HG03095 (cell line): ENCODE measurements at regions not wholly inside any gene's neighbourhood (a gene's known extent, or its start where the extent isn't known, plus 50 kb on each side); places are given as distances from the start of the nearest gene placed in this dataset.
"Not testable (repeated sequence)": the region's sequence is repeated elsewhere in the genome, so short reads cannot be mapped to it uniquely, and the experiment has no call there.

Experiments used
- ATAC-seq: cut with Tn5 transposase; IDR thresholded peaks from one replicate; pipeline ENCODE4 v1.9.1; 2021; ENCODE audit warnings: moderate library complexity; ENCODE audit not compliant: unreplicated experiment

DNA sequence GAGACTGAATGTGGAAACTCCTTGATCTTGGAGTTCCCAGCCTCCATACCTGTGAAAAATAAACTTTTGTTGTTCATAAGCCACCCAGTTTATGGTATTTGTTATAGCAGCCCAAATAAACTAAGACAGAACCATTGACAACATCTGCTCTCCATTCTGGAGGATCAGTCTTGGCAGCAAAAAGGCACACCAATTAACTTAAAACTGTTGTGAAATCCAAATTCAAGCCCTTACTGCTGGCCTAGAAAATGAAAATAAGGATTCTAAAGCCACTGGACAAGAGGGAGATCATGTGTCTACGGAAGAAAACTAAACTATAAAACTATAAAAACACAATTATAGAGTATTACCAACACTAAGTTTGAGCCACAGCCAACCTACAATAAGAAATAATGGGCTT, 172.1 kb upstream of the RNPC3 start:
- no peak for ATAC-seq

DNA sequence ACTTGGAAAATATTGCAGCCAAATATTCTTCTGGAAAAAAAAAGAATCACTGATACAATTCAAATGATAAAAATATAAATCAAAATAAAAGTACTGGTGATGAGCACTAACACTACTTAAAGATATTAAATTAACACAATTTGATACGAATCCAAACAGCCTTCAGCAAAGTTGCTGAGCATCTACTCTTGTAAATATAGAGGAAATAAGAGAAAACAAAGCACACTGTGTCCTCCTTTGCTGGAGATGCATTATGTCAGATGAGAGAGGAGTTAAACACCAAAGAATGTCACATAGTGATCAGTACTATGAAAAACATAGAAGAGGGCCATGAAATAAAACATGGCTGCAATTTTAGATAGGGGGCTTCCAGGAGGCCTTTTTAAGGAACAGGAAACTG, 177.4 kb upstream of the RNPC3 start:
- ATAC-seq = no peak

- ATAC-seq = no peak
Observed at GRCh38 chr1:103344930-103345329, 180.6 kb upstream of the RNPC3 start.

DNA sequence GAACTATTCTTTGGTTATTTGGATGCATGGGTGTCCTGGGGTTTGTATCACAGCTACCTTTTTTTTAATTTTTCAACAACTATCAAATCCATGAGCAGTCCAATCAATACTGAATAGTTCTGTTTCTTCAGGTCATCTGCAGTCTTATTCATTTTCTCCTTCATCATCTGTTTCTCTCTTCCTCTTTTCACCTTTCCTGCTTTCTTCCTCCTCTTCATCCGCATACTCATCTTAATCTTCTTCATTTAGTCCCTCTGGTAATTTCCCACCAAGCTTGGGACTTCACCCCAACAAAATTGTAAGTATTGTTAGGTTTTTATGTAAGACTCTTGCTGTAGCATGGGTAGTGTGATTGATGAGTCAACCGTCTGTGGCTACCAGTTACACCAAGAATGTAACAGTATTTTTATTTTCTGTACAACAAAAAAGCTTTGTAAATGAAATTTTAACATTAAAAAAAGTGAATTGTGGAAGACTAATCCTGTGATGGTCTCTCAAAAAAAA, 184.1 kb upstream of the RNPC3 start:
- ATAC-seq = no peak

- ATAC-seq = no peak
Observed at GRCh38 chr1:103337779-103338178, 187.7 kb upstream of the RNPC3 start.

- no peak for ATAC-seq
Observed at GRCh38 chr1:103336408-103336807, 189.1 kb upstream of the RNPC3 start.

DNA sequence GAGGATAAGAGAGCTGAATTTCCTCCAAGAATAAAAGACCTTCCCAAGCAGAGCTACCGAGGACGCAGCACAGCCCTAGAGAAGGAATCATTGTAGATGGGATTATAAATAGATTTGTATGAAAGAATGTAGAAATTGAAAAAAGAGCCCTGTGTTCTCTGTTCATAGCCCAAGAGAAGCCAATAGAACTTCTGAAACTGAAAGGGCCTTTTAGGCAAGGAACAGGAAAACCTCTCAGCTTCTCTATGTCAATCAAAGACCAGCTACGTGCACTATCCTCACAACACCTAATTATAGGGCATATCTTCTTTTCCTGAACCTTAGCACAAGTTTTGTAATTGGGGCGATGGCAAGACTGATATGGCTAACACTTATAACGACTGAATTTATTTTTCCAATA, 192.4 kb upstream of the RNPC3 start:
- peak; percentile 74 for ATAC-seq

- peak; percentile 59 for ATAC-seq
Observed at GRCh38 chr1:103327054-103327719, 198.3 kb upstream of the RNPC3 start.

- no peak for ATAC-seq
Observed at GRCh38 chr1:103326595-103326994, 198.9 kb upstream of the RNPC3 start.

DNA sequence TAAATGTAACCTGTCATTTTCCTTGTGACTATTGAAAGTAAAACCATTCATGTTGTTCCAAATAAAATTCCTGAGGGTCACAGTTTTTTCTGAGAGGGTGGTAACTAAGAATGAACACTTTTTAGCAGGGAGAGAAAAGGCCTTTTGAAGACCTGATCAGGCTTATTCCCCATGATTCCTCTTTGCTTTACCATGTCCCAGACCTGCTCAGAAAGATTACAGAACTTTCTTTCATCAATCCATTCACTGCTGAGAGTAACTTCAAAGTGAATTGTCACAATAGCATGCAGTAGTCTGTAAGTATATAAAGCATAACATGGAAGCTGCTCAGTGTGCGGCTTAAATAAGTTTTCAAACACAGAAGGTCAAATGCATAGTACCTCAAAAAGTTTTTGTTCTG, 201.5 kb upstream of the COL11A1 start:
- no peak for ATAC-seq

DNA sequence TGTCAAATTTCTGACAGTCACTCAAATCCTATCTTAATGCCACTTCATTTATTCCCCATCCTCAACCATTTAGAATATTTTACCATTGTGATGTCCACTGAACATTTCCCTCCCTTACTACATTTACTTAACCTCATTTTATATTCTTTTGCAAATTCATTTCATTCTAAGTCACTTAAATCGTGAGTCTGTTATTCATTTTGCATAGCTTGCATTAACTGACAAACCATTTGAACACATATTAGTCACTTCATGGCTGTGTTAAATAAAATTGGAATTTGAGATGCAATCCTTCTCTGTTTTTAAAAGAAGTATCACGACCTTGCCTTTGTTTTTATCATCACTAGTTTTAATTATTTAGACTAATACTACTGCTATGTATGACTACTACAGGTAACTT, 199.4 kb upstream of the COL11A1 start:
- no peak for ATAC-seq

DNA sequence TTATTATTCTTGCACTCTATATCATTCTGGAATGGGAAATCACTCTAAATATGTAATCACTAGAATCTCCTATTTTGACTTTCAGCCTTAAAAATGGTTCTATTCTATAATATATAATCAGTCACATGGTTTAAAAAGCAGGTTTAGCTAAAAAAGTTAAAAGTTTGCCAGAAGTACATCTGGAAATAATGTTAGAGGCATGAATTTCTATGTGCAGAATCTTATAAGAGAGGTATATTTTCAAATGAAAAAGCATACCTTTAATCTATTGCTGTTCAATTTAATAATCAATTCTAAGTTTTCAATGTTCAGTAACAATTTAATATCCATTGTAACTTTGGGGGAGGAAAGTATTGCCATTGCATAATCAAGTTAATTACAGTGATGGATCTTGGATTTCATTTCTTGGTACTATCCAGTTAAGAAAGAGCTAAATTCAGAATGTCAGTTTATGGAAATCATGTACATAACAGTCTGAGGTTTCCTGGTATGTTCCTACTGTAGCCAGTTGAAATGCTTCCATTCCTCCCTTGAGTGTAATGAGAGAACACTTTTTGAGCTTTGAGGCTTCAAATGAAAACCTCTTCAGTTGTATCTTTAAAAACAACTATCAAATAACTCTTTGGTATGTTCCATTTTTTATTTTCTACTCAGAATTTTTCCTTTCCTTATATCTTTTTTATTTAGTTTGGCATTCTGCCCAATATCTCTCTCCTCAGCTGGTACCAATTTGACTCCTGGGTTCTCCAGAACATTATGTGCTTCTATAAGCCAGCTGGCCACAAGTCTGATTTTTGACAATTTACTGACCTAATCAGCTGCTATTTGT, 175.7 kb upstream of the COL11A1 start:
- no peak for ATAC-seq

- ATAC-seq = no peak
Observed at GRCh38 chr1:103283371-103283770, 175.0 kb upstream of the COL11A1 start.

- ATAC-seq = no peak
Observed at GRCh38 chr1:103275725-103276124, 167.4 kb upstream of the COL11A1 start.

DNA sequence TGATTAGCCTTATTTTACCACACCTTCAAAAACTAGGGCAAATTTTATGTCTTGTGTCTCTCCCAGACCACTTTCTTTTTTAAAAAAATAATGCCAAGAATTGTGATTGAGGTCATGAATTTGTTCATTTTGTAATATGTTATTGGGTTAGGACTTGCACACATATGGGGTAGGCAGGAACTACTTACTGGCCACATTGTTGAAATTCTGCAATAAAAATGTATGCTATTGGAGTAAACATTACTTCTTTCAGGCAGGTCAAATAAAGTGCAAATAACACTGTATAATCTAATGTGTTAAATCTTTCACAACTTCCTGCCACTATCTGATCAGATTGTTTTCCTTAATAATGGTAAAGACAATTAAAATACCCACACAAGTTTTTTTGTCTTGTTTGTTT, 166.6 kb upstream of the COL11A1 start:
- no peak for ATAC-seq

DNA sequence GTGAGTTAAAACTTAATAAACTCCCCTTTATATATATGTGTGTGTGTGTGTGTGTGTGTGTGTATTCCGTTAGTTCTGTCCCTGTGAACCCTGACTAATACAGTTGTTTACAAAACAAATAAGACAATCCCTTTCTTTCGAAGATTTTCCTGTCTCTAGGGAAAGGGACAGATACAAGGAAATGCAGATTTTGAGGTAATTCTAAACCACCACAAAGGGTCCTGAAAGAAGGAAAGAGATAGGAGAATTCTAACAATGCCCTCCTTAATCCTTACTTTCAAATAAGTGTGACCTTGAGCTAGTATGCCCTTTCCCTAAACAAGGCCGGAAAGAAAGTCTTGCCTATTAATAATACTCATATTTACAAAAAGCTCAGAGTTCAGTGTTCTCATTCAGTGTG, 164.8 kb upstream of the COL11A1 start:
- no peak for ATAC-seq

DNA sequence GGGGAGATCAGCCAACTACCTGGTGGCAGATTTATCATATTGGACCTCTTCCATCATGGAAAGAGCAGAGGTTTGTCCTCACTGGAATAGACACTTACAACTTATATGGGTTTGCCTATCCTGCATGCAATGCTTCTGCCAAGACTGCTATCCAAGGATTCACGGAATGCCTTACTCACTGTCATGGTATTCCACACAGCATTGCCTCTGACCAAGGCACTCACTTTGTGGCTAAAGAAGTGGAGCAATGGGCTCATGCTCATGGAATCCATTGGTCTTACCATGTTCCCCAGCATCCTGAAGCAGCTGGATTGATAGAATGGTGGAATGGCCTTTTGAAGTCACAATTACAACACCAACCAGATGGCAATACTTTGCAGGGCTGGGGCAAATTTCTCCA, 163.1 kb upstream of the COL11A1 start:
- not testable (repeated sequence) for ATAC-seq

DNA sequence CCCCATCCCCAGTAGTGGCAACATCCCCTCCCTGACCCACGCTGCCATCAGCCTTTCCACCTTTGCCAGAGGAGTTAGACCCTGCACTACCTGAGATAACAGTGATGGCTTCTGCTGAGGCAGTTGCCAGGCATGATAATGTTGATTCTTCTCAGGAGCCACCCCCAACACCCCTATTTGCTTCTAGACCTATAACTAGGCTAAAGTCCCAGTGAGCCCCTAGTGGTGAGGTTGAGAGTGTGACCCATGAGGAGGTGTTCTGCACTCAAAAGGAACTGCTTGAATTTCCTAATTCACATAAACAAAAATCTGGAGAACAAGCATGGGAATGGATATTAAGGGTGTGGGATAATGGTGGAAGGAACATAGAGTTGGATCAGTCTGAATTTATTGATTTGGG, 159.6 kb upstream of the COL11A1 start:
- no peak for ATAC-seq

DNA sequence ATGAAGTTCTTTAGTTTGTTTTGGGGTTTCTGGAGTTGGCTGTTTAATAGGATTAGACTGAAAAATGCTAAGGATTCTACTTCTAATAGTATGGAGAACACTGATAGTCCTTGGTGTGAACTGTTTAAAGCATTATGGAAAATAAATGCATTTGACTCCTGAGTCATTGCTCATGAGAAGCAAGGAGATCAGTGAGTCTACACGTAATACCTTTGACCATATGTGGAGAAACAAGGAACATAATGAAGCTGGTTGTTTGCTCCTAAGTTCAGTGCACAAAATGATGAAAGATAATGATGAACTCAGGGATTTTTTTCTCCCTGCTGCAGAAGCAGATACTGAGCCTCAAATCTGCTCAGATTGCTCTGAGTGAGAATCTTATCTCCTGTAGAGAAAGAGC, 158.9 kb upstream of the COL11A1 start:
- ATAC-seq = no peak

DNA sequence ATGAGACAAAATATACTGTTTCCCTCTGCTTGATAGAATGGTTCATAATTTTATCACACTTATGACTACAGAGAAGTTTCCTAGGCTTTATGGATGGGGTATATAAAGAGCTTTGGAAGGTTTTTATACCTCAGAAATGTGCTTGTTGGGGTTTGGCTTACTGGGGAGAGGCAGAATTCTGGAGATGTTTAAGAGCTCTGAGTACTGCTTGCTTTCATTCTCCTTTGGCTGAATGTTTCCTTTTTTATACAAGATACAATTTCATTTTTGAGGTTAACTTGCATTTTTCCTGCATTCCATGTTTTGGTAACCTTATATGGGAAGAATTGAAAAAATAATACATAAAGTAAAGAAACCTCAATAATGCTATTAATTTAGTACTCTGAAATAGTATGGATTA, 157.7 kb upstream of the COL11A1 start:
- ATAC-seq = no peak

DNA sequence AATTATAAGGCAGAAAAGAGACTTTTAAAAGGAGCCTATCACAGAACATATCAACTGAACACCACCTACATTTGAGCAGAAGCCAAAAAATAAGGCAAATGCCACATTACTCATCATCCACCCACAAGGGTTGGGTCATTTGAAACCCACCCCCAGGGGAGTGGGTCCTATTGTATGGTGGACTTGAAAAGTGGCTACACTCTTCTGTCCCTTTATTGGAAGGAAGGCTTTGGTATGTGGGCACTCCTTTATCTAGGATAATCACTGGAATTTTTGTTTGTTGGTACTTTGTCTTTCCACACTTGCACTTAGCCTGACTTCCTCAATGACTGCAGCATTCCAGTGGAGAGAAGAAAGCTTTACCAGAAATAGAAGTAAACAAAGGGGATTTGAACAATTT, 157.2 kb upstream of the COL11A1 start:
- ATAC-seq = no peak

- no peak for ATAC-seq
Observed at GRCh38 chr1:103259982-103260381, 151.7 kb upstream of the COL11A1 start.
